ENCODE measurements at regions not wholly inside any gene's neighbourhood (a gene's known extent, or its start where the extent isn't known, plus 50 kb on each side); places are given as distances from the start of the nearest gene placed in this dataset.

DNA sequence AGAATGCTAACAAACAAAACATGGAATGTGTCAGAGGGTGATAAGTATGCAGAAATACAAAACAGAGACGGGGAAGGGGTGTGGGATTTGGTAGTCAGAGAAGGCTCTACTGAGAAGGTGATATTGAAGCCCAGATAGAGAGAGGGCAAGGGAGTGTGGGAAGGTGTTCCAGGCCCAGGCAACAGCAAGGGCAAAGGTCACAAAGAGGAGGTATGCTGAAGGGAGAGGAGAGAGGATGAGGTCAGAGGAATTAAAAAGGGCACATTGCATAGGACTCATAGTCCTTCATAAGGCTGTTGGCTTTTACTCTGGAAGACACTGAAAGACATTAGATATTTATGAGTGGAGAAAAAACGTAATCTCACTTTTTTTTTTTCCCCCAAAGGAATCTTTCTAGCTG lies 82.6 kb upstream of the TNIP3 start:
- H3K4me2 ChIP-seq = no peak overlapping the region
- ChIA-PET POLR2A (no interaction called here), CTCF (no interaction called here)
- TF ChIP-seq TP53 (CRISPR knock-in tag; IDR thresholded peaks at IDR 0.05) = no peak
- TF ChIP-seq HDAC2 (IDR thresholded peaks at IDR 0.05) = no peak
- TF ChIP-seq, protein P1, sequence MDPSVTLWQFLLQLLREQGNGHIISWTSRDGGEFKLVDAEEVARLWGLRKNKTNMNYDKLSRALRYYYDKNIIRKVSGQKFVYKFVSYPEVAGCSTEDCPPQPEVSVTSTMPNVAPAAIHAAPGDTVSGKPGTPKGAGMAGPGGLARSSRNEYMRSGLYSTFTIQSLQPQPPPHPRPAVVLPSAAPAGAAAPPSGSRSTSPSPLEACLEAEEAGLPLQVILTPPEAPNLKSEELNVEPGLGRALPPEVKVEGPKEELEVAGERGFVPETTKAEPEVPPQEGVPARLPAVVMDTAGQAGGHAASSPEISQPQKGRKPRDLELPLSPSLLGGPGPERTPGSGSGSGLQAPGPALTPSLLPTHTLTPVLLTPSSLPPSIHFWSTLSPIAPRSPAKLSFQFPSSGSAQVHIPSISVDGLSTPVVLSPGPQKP (IDR thresholded peaks at IDR 0.05; ENCODE audit: low read depth, low read length) = no peak
- TF ChIP-seq RAD21 (conservative IDR thresholded peaks at IDR 0.05 in 1 of 2, IDR thresholded peaks at IDR 0.05 in 1 of 2) = no peak
- TF ChIP-seq KDM5A (IDR thresholded peaks at IDR 0.05) = no peak
- TF ChIP-seq RNF2 (IDR thresholded peaks at IDR 0.05; ENCODE audit: borderline replicate concordance, low read depth) = no peak
- TF ChIP-seq GATA3 (IDR thresholded peaks at IDR 0.05; ENCODE audit: borderline replicate concordance) = no peak
- no peak for TF ChIP-seq ZNF302 (CRISPR knock-in tag; IDR thresholded peaks at IDR 0.05)
- no peak for TF ChIP-seq PHF8 (IDR thresholded peaks at IDR 0.05; ENCODE audit: borderline replicate concordance, low read depth)
- TF ChIP-seq, protein P2, sequence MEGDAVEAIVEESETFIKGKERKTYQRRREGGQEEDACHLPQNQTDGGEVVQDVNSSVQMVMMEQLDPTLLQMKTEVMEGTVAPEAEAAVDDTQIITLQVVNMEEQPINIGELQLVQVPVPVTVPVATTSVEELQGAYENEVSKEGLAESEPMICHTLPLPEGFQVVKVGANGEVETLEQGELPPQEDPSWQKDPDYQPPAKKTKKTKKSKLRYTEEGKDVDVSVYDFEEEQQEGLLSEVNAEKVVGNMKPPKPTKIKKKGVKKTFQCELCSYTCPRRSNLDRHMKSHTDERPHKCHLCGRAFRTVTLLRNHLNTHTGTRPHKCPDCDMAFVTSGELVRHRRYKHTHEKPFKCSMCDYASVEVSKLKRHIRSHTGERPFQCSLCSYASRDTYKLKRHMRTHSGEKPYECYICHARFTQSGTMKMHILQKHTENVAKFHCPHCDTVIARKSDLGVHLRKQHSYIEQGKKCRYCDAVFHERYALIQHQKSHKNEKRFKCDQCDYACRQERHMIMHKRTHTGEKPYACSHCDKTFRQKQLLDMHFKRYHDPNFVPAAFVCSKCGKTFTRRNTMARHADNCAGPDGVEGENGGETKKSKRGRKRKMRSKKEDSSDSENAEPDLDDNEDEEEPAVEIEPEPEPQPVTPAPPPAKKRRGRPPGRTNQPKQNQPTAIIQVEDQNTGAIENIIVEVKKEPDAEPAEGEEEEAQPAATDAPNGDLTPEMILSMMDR (IDR thresholded peaks at IDR 0.05) = no peak
- no peak for TF ChIP-seq CEBPB (IDR thresholded peaks at IDR 0.05)
- TF ChIP-seq, protein P3, sequence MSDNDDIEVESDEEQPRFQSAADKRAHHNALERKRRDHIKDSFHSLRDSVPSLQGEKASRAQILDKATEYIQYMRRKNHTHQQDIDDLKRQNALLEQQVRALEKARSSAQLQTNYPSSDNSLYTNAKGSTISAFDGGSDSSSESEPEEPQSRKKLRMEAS (IDR thresholded peaks at IDR 0.05) = no peak
- TF ChIP-seq ZSCAN20 (CRISPR knock-in tag; IDR thresholded peaks at IDR 0.05) = no peak
- TF ChIP-seq POLR2AphosphoS2 (conservative IDR thresholded peaks at IDR 0.05; ENCODE audit: low read length) = no peak
- TF ChIP-seq EHF (CRISPR knock-in tag; IDR thresholded peaks at IDR 0.05) = no peak
- no peaks in the 10 kb centered on the region for H3K4me1 ChIP-seq
- H3K9me3 ChIP-seq = no peaks in the 10 kb centered on the region
- FAIRE-seq (no peak), ATAC-seq (no peak), DNase-seq (ENCODE audit: low read depth in 1 of 2, low spot score in 1 of 2) (no peak)
- 14% methylated on average over 2 of the region's 2 CpGs for WGBS (ENCODE audit: missing lambda C conversion rate)
- no peak overlapping the region for H3K27ac ChIP-seq
- no peak overlapping the region for H3K4me3 ChIP-seq

DNA sequence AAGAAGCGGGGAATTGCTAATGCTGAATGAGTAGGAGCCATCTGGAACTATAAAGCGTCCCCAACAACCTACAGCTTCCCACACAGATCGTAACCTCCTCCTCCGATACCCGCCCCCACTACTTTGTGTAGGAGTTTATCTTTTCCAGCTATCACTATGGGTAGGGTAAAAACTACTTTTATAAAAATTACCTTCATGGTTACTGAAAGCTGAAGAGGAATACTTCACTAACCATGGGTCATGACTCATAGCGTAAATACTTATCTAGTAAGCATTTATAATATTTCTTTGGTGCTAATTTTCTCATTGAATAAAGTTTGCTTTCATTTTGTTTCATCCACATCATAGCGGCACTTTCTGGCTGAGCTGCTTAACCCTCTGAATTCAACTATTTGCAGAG lies 79.4 kb upstream of the TNIP3 start:
- ATAC-seq = no peak
- CTCF ChIA-PET = interaction anchor here (0.6 to 1.5 kb wide), 2 partner anchors 14 to 51 kb away, joined by 3 to 8 read pairs; no protein-coding TSS in a partner anchor
- WGBS (ENCODE audit: missing lambda C conversion rate) = 80% methylated on average over 7 of the region's 7 CpGs

DNA sequence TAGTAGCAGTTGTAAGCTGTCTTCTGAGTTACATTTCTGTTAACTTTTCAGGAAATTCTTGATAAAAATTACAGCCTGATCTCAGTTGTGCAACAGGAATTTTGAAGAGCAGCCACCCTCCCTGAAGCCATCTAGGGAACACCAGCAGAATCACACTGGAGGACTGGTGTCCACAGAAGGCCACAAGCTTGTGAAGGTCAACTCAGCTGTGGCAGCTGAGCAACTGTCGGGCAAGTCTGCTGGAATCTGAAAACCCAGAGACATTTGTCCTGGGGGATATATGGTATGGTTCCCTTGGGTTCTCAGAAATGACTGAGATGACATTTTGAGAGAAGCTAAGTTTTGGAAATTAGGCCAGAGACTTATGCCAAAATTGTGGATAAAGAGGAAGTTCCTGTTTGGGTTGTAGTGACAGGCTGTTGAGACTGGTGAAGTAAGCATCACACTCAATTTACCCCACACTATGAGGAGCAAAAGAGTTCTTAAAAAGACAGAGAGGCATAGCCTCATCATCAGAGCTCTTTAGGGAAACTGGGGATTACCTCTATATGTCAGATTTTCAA lies 78.1 kb upstream of the TNIP3 start:
- Histone ChIP-seq H3K27ac (no peak overlapping the region), H3K4me3 (no peak overlapping the region), H3K4me1 (no peaks in the 10 kb centered on the region), H3K4me2 (no peak overlapping the region), H3K9me3 (no peaks in the 10 kb centered on the region)
- CTCF ChIA-PET = interaction anchor here (1.1 to 1.3 kb wide), 2 partner anchors 8 to 50 kb away, joined by 3 to 5 read pairs; no protein-coding TSS in a partner anchor
- no peak for FAIRE-seq
- no peak for ATAC-seq
- TF ChIP-seq CHD4 (IDR thresholded peaks at IDR 0.05; ENCODE audit: borderline replicate concordance) = no peak
- no peak for TF ChIP-seq HEYL (CRISPR knock-in tag; IDR thresholded peaks at IDR 0.05)
- TF ChIP-seq, protein P4, sequence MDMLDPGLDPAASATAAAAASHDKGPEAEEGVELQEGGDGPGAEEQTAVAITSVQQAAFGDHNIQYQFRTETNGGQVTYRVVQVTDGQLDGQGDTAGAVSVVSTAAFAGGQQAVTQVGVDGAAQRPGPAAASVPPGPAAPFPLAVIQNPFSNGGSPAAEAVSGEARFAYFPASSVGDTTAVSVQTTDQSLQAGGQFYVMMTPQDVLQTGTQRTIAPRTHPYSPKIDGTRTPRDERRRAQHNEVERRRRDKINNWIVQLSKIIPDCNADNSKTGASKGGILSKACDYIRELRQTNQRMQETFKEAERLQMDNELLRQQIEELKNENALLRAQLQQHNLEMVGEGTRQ (IDR thresholded peaks at IDR 0.05) = no peak
- no peak for TF ChIP-seq NPAS2 (CRISPR knock-in tag; IDR thresholded peaks at IDR 0.05; ENCODE audit: borderline replicate concordance)
- TF ChIP-seq CBX2 (IDR thresholded peaks at IDR 0.05; ENCODE audit: borderline replicate concordance, low read depth) = no peak
- no peak for TF ChIP-seq FOSB (CRISPR knock-in tag; IDR thresholded peaks at IDR 0.05)
- TF ChIP-seq EHF (CRISPR knock-in tag; IDR thresholded peaks at IDR 0.05) = no peak
- no CpG with 5 or more reads among the region's 1 CpG for WGBS (ENCODE audit: missing lambda C conversion rate)
- POLR2A ChIA-PET = no interaction called here
- DNase-seq (ENCODE audit: low read depth in 1 of 2, low spot score in 1 of 2) = no peak

More for the DNA sequence above, 79.4 kb upstream of the TNIP3 start:
- POLR2A ChIA-PET = no interaction called here
- Histone ChIP-seq H3K4me3 (no peak overlapping the region), H3K4me1 (no peaks in the 10 kb centered on the region), H3K9me3 (no peaks in the 10 kb centered on the region), H3K27ac (no peak overlapping the region), H3K4me2 (no peak overlapping the region)
- TF ChIP-seq PHF8 (IDR thresholded peaks at IDR 0.05; ENCODE audit: borderline replicate concordance, low read depth) = no peak
- TF ChIP-seq FOSL2 (IDR thresholded peaks at IDR 0.05) = no peak
- 0 out of 2 replicates have a peak, but pooled peaks have one; percentile 7 for TF ChIP-seq FOSL2 (CRISPR knock-in tag; IDR thresholded peaks at IDR 0.05)
- no peak for DNase-seq (ENCODE audit: low read depth in 1 of 2, low spot score in 1 of 2)
- FAIRE-seq = no peak

Measured in A549 (cell line).